ENCODE measurements at regions not wholly inside any gene's neighbourhood (a gene's known extent, or its start where the extent isn't known, plus 50 kb on each side); places are given as distances from the start of the nearest gene placed in this dataset.

DNA sequence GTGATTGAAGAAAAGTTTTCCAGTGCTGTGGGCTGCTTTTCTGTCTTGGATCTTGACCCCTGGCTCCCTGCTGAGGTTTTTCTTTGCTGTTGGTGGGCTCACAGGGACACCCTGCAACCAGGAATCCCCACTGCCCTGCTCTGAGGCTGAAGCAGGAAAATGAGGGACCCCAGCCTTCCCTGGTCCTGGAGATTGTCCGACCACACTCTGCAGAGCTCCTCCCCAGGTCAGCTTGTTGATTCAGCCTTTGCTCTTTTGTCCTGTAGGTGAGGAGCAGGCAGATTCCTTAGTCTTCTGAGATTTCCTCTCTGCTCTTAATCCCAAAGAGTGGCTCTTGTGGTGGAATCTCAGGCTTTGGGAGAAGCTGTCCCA is 194.5 kb downstream of the RPLP1 start:
- DNase-seq (ENCODE audit: extremely low spot score, insufficient read length, low read depth) = no peak
- FAIRE-seq = no peak

DNA sequence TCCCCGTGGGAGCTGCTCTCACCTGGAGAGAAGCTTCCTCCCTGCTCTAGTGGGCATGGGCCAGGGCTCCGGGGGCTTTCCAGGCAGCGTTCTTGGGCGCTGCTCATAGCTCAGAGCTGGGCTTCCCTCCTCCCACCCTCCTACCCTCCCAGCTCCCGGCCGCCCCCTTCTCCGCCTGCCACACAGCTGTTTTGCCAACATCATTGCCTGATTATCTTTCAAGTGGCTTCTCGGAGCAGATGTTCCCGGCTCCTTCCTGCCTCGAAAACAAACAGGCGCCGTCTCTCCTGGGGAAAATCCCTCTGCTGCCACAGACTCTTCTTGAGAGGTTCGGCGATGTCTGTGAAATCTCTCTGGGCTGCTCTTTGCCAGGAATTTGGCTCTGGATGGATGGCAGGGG is 195.6 kb downstream of the RPLP1 start:
- DNase-seq (ENCODE audit: extremely low spot score, insufficient read length, low read depth) (no peak), FAIRE-seq (no peak)

DNA sequence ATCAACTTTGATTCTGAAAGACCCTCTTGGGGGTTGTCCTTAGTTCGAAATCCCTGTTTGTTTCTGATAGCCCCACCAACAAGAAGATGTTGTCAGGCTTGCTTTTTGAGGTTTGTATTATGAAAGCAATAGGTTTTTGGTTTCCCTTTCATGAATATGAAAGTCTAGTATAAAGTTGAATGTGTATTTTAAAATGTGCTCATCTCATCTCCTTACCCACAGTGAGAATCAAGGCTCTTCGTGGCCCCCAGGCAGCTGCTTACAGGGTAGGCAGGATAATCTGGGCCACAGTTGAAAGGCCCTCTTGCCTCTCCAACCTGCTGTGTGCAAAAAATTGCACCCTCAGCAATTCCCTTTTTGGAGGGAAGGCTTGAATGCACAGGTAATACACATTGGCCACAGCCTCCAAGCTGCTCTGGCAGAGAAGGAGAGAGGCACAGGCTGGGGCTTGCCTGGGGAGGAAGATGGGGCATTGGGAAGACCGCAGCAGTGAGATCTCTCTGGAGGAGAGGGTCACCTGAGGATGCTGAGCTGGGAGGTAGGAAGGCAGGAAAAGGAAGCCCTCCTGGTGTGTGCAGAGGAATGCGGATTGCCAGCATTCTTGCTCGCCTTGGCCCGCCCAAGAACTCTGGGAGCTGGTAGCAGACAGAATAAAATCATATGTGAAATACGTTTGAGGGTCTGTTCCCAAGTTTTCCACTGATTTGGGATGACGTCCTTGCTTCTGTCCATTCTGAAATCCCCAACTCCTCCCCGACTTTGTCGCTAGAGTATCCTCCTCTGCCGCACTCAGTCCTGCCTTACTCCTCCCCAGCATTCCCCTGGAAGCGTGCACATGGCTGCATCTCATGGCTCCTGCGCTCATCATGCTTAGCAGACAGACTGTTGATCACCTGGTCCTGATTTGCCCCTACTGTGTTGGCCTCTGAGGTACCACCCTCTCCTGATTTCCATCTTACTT is 196.4 kb downstream of the RPLP1 start:
- DNase-seq (ENCODE audit: extremely low spot score, insufficient read length, low read depth) = no peak
- no peak for FAIRE-seq

DNA sequence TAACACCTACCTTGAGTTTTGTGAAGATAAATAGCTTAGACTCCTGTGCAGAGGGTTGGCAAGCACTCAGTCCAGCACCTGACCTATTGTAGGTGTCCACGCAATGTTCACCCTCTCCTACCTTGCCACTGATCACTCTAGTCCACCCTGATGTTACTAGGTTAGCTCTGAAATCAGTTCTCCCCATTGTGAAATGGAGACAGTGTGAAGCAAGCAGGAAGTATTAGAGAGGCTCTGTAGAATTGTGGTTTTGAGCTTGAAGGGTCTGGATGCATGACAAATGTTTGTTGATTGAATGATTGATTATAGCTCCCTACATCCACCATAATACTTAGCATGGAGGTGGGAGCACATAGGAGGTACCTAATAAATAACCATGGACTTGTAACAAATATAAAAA is 199.7 kb downstream of the RPLP1 start:
- FAIRE-seq (no peak), DNase-seq (ENCODE audit: extremely low spot score, insufficient read length, low read depth) (no peak)

DNA sequence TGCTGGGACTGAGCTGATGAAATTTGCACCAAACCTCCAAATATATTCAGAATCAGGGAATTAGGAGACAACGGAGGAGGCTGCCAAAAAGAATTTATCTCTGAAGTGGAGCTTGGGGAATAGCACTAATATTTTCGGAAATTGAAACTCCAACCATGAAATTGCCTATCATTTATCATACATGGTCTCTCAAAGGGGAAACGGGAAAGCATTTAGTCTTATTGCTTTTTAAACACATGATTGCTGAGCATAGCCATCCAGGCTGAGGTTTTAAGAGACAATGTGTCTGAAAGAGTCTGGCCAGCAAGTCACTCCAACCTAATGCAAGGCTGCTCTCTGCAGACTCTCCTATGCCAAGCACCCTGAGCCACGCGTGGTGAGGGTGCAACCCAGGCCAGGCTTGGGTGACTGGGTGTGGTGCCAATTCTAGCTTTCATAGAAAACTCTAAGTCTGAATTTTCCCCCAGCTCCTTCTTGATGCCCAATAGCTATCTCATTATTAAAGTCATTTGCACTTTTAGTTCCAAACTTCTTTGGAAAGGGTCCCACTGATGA is 200.2 kb downstream of the RPLP1 start:
- no peak for DNase-seq (ENCODE audit: extremely low spot score, insufficient read length, low read depth)
- no peak for FAIRE-seq

DNA sequence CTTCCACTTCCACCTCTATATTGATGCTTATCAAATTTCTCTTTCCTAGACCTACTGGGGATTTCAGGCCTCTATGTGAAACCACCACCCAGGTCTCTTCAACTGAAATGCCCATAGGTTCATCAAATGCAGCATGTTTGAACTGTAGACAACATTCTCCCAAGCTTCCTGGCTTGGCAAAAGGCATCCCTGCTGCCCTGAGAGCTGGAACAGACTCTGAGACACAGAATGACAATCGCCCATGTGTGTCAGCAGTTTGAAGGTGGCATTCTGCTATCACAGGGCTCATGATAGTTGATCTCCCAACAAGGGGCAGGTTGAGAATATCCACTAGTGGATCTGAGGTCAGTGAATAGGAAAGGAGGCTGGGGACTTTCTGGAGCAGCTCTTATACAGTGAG is 200.7 kb downstream of the RPLP1 start:
- no peak for FAIRE-seq
- DNase-seq (ENCODE audit: extremely low spot score, insufficient read length, low read depth) = no peak

DNA sequence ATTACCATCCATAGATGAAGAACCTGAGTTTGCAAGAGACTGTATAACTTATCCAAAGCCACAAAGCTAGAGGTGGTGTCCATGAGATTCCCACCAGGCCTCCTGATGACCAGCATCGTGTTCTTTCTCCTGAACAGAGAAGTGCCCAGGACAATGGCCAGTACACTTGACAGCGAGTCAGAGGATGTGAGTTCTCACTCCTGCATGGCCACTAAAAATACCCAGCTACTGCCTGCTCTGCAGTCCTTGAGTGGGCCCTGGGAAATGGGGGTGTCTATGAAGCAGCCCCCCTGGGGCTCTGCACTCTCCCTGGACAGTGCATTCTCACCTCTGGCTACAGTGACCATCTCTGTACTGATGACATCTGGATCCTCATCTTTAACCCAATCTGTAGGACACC is 201.2 kb downstream of the RPLP1 start:
- FAIRE-seq (no peak), DNase-seq (ENCODE audit: extremely low spot score, insufficient read length, low read depth) (no peak)

DNA sequence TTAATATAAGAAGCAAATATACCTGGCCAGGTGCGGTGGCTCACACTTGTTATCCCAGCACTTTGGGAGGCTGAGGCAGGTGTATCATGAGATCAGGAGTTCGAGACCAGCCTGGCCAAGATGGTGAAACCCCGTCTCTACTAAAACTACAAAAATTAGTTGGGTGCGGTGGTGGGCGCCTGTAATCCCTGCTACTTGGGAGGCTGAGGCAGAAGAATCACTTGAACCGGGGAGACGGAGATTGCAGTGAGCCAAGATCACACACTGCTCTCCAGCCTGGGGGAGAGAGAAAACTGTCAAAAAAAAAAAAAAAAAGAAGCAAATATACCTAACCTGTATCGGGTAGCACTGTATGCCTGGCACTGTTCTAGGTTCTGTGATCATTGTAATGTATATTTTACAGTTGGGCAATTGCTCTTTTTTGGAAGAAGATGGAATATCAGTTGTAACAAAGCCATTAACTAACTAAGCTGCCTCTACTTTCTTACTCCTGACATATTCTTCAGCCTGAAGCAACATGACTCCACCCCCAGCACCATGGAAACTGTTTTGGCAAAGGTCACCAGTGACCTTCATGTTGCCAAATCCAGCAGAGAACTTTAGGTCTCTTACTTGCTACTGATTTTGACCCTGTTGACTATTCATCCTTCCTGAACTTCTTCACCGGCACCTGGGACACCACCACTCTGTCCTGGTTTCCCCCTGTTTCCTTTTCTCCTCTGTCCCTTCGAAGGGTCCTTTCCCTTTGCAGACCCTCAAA is 203.8 kb downstream of the RPLP1 start:
- no peak for DNase-seq (ENCODE audit: extremely low spot score, insufficient read length, low read depth)

DNA sequence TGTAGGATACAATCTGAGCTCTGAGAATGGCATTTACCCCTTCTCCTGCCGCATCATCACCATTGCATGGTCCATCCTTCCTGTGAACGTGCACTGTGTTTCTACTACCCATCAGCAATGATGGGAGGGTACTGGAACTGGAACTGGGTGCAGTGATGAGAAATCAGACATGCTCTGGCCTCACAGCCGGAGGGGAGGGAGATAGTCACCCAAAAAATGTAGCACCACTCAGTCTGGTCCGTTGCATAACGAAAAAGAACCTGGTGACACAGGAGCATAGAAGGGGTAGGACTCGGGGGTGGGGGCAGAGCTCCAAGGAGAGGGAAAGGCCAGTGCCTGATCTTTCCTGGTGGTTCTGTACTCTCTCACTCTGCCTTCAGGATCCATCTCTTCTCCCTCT is 205.0 kb downstream of the RPLP1 start:
- DNase-seq (ENCODE audit: extremely low spot score, insufficient read length, low read depth) (no peak), FAIRE-seq (no peak)

More for the DNA sequence above, 203.8 kb downstream of the RPLP1 start:
- FAIRE-seq = no peak

DNA sequence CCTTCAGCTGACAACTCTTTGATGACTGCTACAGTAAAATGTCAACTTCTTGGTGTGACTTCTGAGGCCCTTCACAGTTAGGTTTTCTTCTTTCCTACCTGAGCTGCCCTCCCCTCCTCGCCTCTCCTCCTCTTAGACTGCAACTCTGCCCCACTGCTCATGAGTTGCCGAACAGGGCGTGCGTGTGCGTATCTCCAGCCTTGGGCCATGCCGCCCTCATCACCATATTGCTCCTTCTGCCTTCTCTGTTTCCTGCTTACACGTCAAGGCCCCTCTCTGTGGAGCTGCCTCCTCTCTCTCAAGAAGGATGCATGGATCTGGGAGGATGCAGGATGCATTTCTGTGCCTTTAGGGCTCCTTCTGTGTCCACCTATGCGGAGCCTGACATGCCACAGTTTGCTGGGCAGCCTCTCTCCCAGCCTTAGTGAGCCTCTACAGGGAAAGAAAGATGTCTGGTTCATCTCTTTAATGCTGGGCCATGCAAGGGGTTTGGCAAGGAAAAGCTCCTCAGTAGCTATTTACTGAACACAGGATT is 205.9 kb downstream of the RPLP1 start:
- no peak for FAIRE-seq

DNA sequence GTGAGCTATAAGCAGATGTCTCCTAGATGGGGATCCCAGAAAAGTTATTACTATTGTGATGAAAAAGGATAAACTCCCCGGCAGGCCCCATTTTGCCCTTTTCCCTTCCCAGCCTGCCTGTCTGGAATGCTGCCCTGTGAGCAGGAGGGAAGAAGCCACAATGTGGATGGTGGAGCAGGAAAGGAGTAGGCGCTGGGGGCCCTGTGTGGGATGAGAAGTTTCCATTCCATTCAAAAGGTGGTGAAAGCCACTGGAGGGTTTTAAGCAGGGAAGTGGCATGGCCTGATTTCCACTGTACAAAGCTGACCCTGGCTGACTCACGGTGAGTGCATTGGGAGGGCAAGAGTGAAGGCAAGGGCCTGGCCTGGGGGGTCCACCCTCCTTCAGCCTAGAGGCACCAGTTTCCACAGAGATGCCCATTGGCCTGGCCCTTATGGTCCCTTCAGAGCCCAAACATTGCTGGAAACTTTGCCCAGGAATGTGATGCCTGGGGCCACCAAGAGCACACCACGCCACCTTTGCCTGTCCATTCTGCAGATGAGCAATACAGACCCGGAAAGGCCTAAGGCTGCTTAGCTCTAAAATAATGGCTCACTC is 206.9 kb downstream of the RPLP1 start:
- DNase-seq (ENCODE audit: extremely low spot score, insufficient read length, low read depth) (no peak), FAIRE-seq (no peak)

More for the DNA sequence above, 205.9 kb downstream of the RPLP1 start:
- DNase-seq (ENCODE audit: extremely low spot score, insufficient read length, low read depth) = no peak

DNA sequence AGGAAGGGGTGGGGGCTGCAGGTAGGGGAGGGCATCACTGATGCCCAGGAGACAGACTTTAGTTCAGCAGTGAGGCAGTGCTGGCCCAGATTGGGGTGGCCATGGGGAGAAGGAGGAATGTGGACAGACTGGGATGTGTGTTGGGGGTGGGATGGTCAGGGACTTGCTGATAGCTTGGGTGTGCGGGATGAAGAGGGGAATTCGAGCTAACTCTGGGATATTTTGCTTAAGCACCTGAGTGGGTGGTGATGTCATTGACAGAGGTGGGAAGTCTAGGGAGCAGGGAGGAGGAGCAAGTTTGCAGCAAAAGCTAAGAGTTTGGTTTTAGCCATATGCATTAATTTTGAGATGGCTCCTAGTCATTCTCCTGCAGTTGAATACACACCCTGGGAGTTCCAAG is 207.5 kb downstream of the RPLP1 start:
- FAIRE-seq (no peak), DNase-seq (ENCODE audit: extremely low spot score, insufficient read length, low read depth) (no peak)

DNA sequence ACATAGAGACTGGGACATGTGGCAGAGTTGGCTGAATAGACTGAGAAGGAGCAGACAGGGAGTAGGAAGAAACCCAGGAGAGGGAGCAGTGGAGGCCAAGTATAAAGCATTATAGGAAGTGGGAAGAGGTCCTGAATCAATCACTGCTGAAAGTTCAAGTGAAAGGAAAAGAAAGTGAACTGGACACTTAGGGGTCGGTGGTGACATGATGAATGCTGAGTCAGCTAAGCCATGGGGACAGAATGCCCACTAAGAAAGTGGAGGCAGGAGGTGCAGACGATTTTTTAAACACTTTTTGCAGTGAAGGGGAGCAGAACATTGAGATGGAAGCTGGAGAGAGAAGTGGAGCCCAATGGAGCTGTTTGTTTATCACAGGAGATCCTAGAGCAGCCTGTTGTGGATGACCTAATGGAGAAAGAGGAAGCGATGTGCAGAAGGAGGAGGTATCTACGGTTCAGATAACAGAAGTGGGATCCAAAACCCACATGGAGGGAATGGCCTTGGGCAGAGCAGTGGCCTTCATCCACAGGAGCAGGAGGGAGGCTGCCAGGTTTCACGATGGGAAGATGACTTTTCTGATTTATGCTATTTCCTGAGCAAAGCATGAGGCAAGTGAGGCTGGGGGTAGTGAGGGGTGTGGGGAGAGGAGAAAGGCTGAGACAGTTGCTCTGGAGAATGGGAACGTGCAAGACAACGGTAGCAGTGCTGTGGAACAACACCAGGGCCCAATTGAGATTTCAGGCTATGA is 208.2 kb downstream of the RPLP1 start:
- FAIRE-seq (no peak), DNase-seq (ENCODE audit: extremely low spot score, insufficient read length, low read depth) (no peak)

DNA sequence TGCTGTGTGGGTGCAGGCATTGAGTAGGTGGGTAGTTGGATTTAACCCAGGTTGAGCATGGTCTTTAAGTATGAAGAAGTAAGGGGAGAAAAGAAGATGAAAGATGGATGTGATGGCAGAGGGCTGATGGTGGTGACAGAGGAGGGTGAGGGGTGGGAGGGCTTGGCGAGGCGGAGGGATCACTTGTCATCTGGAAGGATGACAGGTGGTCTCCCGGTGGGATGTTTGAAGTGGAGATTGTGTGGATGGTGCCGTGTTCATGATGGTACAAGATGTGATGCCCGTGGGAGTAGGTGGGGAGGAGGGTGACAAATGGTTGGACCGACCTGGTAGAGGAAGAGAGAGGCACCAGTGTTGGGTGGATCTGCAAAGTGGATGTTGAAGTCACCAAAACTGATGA is 208.8 kb downstream of the RPLP1 start:
- DNase-seq (ENCODE audit: extremely low spot score, insufficient read length, low read depth) (no peak), FAIRE-seq (no peak)

DNA sequence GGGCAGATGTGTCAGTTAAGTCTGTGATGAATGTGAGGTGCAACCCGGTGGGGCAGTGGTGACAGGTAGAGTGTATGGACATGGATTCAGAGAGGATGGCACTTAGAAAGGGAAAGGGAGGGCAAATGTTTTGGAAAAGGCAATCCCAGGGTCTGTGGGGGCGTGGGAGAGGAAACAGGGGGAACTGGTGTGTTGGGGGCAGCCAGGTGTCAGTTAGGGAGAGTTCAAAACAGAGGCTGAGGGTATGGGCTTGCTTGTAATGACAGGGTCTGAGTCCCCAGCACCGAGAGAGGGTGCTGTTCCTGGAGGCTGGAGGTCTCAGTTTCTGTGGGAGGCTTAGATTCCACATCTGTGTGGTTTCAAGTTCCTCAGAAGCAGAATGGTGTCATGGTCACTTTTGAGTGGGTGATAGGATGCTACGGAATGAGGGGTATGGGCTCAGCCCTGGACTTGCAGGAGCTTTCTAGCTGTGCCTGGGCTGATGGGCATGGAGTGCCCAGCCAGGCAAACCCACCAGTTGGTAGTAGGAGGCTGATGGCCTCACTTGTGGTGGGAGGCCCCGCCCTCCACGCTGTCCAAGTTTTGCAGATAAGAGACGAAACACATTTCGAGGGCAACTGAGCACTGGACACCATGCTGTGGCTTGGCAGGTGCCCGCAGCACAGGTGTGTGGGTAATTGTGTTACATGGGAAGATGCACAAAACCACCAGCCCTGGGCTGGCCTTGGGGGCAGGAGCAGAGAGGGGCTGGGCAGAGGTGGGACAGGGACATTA is 209.4 kb downstream of the RPLP1 start:
- FAIRE-seq (no peak), DNase-seq (ENCODE audit: extremely low spot score, insufficient read length, low read depth) (no peak)

DNA sequence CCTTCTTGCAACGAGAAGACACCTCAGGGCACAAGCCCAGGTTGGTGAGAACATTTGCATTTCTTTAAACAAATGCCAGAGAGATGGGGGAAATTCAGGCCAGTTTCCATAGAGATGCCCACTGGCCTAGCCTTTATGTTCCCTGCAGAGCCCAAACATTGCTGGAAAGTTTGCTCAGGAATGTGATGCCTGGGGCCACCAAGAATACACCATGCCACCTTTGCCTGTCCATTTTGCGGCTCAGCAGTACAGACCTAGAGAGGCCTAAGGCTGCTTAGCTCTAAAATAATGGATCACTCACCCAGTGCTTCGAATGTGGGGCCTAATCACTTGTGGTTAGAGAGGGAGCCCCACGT is 210.0 kb downstream of the RPLP1 start:
- FAIRE-seq = no peak
- no peak for DNase-seq (ENCODE audit: extremely low spot score, insufficient read length, low read depth)

DNA sequence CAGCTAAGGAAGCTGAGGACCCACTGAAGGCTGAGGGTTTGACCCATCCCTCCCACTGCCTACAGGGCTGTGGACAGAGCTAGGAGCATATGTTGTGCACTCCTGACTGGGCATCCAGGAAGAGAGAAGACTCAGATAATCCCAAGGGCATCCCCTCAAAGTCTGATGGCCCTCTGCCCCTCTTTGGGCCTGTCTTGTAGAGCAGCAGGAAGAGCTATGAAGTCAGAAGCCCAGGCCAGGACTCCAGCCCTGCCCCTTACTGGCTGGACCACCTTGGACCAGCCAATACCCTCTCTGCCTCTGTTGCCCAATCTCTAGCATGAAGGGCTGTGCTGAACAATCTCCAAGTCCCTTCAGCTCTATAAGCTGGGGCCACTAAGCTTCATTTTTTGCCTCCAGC is 210.8 kb downstream of the RPLP1 start:
- FAIRE-seq = no peak
- DNase-seq (ENCODE audit: extremely low spot score, insufficient read length, low read depth) = no peak

DNA sequence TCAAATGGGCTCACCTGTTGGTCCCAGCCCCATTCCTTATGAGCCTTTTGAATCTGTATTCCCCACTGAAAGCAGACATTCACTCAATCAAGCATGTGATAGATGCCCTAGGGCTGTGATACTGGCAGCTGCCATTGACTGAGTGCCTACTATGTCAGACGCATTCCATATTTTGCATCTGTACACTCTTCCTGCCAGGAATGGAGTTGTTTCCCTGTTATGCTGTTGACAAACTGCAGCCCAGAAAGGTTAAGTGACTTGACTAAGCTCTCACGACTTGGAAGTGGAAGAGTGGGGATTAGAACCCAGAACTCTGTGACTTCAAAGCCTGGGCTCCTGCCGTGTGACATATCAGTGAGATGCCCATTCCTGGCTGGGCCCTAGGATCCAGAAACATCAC is 211.4 kb downstream of the RPLP1 start:
- no peak for FAIRE-seq
- no peak for DNase-seq (ENCODE audit: extremely low spot score, insufficient read length, low read depth)
